ENCODE measurements at regions not wholly inside any gene's neighbourhood (a gene's known extent, or its start where the extent isn't known, plus 50 kb on each side); places are given as distances from the start of the nearest gene placed in this dataset.
"Not testable (repeated sequence)": the region's sequence is repeated elsewhere in the genome, so short reads cannot be mapped to it uniquely, and the experiment has no call there.

GRCh38 chrX:26914232-26914631 lies 548.9 kb downstream of the PPP4R3C start:
- DNase-seq = no peak
- no peak overlapping the region for H3K4me3 ChIP-seq
- WGBS, 4 donors = 18 to 40% (median 28%) methylated on average over 2 of the region's 2 CpGs
- no peak for ATAC-seq
- TF ChIP-seq POLR2A (IDR thresholded peaks at IDR 0.05) = no peak
- TF ChIP-seq, protein P1, sequence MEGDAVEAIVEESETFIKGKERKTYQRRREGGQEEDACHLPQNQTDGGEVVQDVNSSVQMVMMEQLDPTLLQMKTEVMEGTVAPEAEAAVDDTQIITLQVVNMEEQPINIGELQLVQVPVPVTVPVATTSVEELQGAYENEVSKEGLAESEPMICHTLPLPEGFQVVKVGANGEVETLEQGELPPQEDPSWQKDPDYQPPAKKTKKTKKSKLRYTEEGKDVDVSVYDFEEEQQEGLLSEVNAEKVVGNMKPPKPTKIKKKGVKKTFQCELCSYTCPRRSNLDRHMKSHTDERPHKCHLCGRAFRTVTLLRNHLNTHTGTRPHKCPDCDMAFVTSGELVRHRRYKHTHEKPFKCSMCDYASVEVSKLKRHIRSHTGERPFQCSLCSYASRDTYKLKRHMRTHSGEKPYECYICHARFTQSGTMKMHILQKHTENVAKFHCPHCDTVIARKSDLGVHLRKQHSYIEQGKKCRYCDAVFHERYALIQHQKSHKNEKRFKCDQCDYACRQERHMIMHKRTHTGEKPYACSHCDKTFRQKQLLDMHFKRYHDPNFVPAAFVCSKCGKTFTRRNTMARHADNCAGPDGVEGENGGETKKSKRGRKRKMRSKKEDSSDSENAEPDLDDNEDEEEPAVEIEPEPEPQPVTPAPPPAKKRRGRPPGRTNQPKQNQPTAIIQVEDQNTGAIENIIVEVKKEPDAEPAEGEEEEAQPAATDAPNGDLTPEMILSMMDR (IDR thresholded peaks at IDR 0.05) = no peak
- no peaks in the 10 kb centered on the region for H3K27me3 ChIP-seq
- intact Hi-C loops (cut with DNase I) = no loop called here
- no peak overlapping the region for H3K27ac ChIP-seq
- no peaks in the 10 kb centered on the region for H3K4me1 ChIP-seq
- no peaks in the 10 kb centered on the region for H3K9me3 ChIP-seq
- H3K36me3 ChIP-seq = no peaks in the 10 kb centered on the region

GRCh38 chrX:26911785-26912184 lies 551.4 kb downstream of the PPP4R3C start:
- DNase-seq; intact Hi-C loops (cut with DNase I); H3K27me3 ChIP-seq; H3K4me1 ChIP-seq; H3K4me3 ChIP-seq; H3K9me3 ChIP-seq; H3K36me3 ChIP-seq; ATAC-seq; H3K27ac ChIP-seq: not testable (repeated sequence)
- 52 to 93% (median 83%) methylated on average over 3 of the region's 3 CpGs for WGBS, 4 donors

DNA sequence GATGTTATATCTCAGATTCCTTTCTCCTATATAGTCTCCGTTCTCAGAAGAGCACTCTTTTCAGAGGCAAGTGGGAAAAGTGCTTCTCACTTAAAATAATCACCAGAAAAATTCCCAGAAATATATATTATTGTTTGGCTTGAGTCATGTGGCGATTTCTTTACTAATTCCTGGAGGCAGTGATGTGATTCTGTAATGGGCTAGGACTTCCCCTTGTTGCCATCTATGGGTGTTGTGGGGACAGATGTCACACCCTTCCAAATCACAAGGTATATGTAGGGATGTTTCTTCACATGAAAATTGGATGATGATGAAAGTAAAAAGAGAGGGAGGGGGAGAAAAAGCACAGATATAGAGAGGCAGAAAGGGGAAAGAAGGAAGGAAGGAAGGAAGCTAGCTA lies 553.4 kb downstream of the PPP4R3C start:
- ATAC-seq = no peak
- DNase-seq = no peak
- intact Hi-C loops (cut with DNase I) = no loop called here
- WGBS, 4 donors = 44 to 73% (median 65%) methylated on average over 2 of the region's 2 CpGs
- no peaks in the 10 kb centered on the region for H3K27me3 ChIP-seq
- no peaks in the 10 kb centered on the region for H3K36me3 ChIP-seq
- H3K27ac ChIP-seq = no peak overlapping the region
- H3K4me3 ChIP-seq = no peak overlapping the region
- no peaks in the 10 kb centered on the region for H3K4me1 ChIP-seq
- TF ChIP-seq, protein P1 (IDR thresholded peaks at IDR 0.05) = no peak
- TF ChIP-seq POLR2A (IDR thresholded peaks at IDR 0.05) = no peak
- H3K9me3 ChIP-seq = no peaks in the 10 kb centered on the region

DNA sequence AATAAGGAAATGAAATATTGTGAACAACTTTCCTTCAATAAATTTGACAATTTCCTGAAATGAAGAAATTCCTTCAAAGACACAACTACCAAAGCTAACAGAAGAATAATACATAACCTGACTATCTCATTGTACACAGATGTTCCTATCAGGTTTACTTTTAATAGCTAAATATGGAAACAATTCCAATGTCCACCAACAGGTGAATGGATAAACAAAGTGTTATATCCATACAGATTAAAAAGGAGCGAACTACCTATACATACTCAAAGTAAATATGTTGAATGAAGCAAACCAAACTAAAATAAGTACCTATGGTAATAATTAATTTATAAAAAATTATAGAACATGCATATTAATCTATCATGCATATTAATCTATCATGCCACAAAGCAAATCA lies 554.9 kb downstream of the PPP4R3C start:
- ATAC-seq = no peak
- 64 to 97% (median 78%) methylated on average over 1 of the region's 1 CpG for WGBS, 4 donors
- no peaks in the 10 kb centered on the region for H3K4me1 ChIP-seq

GRCh38 chrX:26889574-26889973 lies 573.6 kb downstream of the PPP4R3C start:
- ATAC-seq (no peak), DNase-seq (no peak)
- Histone ChIP-seq H3K27me3 (no peaks in the 10 kb centered on the region), H3K36me3 (no peaks in the 10 kb centered on the region), H3K4me3 (no peak overlapping the region), H3K9me3 (peaks cover 0 to 8% (median 0%) of the 10 kb centered on the region in 12 donors), H3K4me1 (no peaks in the 10 kb centered on the region), H3K27ac (no peak overlapping the region)
- WGBS, 4 donors = 65 to 80% (median 74%) methylated on average over 3 of the region's 3 CpGs
- intact Hi-C loops (cut with DNase I) = no loop called here
- no peak for TF ChIP-seq POLR2A (IDR thresholded peaks at IDR 0.05)
- TF ChIP-seq, protein P1 (IDR thresholded peaks at IDR 0.05) = no peak

More for the DNA sequence above, 554.9 kb downstream of the PPP4R3C start:
- H3K9me3 ChIP-seq = no peaks in the 10 kb centered on the region
- intact Hi-C loops (cut with DNase I) = no loop called here
- TF ChIP-seq POLR2A (IDR thresholded peaks at IDR 0.05) = no peak
- TF ChIP-seq, protein P1 (IDR thresholded peaks at IDR 0.05) = no peak
- DNase-seq = no peak
- no peak overlapping the region for H3K27ac ChIP-seq
- no peaks in the 10 kb centered on the region for H3K27me3 ChIP-seq
- no peaks in the 10 kb centered on the region for H3K36me3 ChIP-seq
- no peak overlapping the region for H3K4me3 ChIP-seq
